Activated B cell treated with CpG ODN at 0.5 μM for 24 hours (primary cell): ENCODE measurements at regions not wholly inside any gene's neighbourhood (a gene's known extent, or its start where the extent isn't known, plus 50 kb on each side); places are given as distances from the start of the nearest gene placed in this dataset.

Experiments
- ATAC-seq: fragments of 200-7000 bp; cut with Tn5 transposase; one replicate; pipeline ENCODE4 v1.10.0; 2021; ENCODE audit warnings: low read depth, mild to moderate bottlenecking, moderate library complexity
- CTCF ChIA-PET: fragments of 350-600 bp; sonication (Branson Sonifier 250); formaldehyde crosslinking; loops from one replicate; lab custom pipeline; 2021; ENCODE audit warnings: antibody characterized with exemption; lab: Charles Lee
- POLR2A ChIA-PET: fragments of 350-600 bp; sonication (Branson Sonifier 250); formaldehyde crosslinking; loops from one replicate; lab custom pipeline; 2021; ENCODE audit warnings: antibody characterized with exemption; lab: Charles Lee
- DNase-seq: peaks from one replicate; pipeline ENCODE4 v3.0.0; 2022
- H3K27ac Mint-ChIP-seq: one replicate; pipeline ENCODE4 v1.8.0; 2020; ENCODE audit warnings: mixed read lengths
- H3K27me3 Mint-ChIP-seq: one replicate; pipeline ENCODE4 v1.8.0; 2021; ENCODE audit warnings: mixed read lengths
- H3K36me3 Mint-ChIP-seq: one replicate; pipeline ENCODE4 v1.8.0; 2021; ENCODE audit warnings: low read depth, mixed read lengths
- H3K4me1 Mint-ChIP-seq: one replicate; pipeline ENCODE4 v1.8.0; 2021; ENCODE audit warnings: mixed read lengths
- H3K4me3 Mint-ChIP-seq: one replicate; pipeline ENCODE4 v1.8.0; 2020; ENCODE audit warnings: mild to moderate bottlenecking, mixed read lengths
- H3K9me3 Mint-ChIP-seq: one replicate; pipeline ENCODE4 v1.8.0; 2020; ENCODE audit warnings: mixed read lengths
- CTCF ChIP-seq: fragments of 200-600 bp; IDR thresholded peaks from one replicate; pipeline ENCODE4 v1.8.0; 2022; ENCODE audit warnings: antibody characterized with exemption, mild to moderate bottlenecking
- intact Hi-C: fragments of 100-400 bp; cut with micrococcal nuclease; formaldehyde crosslinking; loops from one replicate; pipeline ENCODE4 v1.15.1; 2024

DNA sequence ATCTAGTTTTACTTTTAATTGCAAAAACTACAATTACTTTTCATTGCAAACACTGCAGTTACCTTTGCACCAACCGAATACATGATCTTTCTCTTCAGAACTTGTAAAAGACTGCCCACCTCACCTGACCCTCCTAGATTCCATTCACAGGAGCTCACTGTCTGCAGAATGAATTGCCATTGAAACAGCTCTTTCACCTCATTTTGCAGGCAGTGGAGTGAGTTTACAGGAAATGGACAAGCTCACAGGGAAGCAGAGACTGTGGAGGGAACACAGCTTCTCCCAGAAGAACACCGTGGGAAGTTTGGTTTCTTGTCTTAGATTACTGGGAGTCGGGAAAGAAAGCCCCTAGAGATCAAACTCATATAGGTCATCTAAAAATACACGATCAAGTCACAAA lies 439.7 kb upstream of the RBFOX1 start:
- H3K27ac Mint-ChIP-seq = no peak overlapping the region
- ATAC-seq (no peak), DNase-seq (no peak)
- H3K9me3 Mint-ChIP-seq = no peaks in the 10 kb centered on the region
- no peak overlapping the region for H3K4me3 Mint-ChIP-seq
- POLR2A ChIA-PET = no interaction called here
- intact Hi-C loops = no loop called here
- CTCF ChIA-PET = no interaction called here
- H3K27me3 Mint-ChIP-seq = no peaks in the 10 kb centered on the region
- no peak for TF ChIP-seq CTCF
- H3K4me1 Mint-ChIP-seq = no peaks in the 10 kb centered on the region
- H3K36me3 Mint-ChIP-seq = no peaks in the 10 kb centered on the region

DNA sequence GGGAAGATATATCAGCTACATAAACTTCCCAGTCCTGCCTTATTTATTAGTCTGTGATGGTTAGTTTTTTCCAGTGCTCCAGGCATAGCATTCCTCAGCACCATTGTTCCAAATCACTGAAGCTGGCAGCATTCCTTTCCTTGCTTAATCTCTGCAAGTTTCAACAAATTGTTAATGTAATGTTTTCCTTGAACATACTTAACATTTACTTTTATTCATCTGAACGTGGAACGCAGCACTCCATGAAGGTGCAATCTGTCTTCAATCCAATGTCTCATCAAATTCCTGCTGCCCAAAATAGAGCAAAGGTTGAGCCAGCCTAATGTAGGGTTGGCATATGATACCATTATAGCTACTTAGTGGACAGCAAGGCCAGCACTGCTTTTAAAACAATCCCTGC lies 441.1 kb upstream of the RBFOX1 start:
- Mint-ChIP-seq H3K27ac (no peak overlapping the region), H3K4me1 (no peaks in the 10 kb centered on the region), H3K4me3 (no peak overlapping the region), H3K9me3 (no peaks in the 10 kb centered on the region), H3K36me3 (no peaks in the 10 kb centered on the region), H3K27me3 (no peaks in the 10 kb centered on the region)
- ATAC-seq = no peak
- intact Hi-C loops = no loop called here
- no peak for DNase-seq
- POLR2A ChIA-PET = no interaction called here
- CTCF ChIA-PET = no interaction called here
- no peak for TF ChIP-seq CTCF

GRCh38 chr16:6888531-6888930 lies 444.1 kb upstream of the RBFOX1 start:
- Mint-ChIP-seq H3K36me3 (no peaks in the 10 kb centered on the region), H3K4me1 (no peaks in the 10 kb centered on the region), H3K4me3 (no peak overlapping the region), H3K27me3 (no peaks in the 10 kb centered on the region), H3K9me3 (no peaks in the 10 kb centered on the region), H3K27ac (no peak overlapping the region)
- DNase-seq (no peak), ATAC-seq (no peak)
- TF ChIP-seq CTCF = no peak
- CTCF ChIA-PET = no interaction called here
- intact Hi-C loops = no loop called here
- POLR2A ChIA-PET = no interaction called here

- H3K4me3 Mint-ChIP-seq = no peak overlapping the region
These were observed 448.6 kb upstream of the RBFOX1 start for GRCh38 chr16:6884002-6884401.

DNA sequence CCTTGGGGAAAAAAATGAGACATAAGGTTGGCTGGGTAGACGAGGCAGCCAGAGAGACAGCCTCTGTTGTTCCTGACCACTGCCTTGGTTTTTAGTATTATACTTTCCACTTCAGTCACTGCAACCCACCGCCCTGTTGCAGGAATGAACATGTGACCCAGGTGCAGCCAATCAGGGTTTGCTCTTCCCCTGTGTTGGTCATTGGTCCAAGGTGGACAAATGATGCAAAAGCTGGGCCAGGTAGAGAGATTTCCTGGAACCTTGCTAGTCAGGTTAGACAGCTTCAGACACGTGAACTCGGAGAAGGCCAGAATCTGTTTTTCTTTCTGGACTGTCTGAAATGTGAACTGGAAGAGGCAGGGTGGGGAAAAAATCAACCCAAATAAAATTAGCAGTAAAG lies 452.4 kb upstream of the RBFOX1 start:
- ChIA-PET POLR2A (no interaction called here), CTCF (no interaction called here)
- DNase-seq (no peak), ATAC-seq (no peak)
- Mint-ChIP-seq H3K36me3 (no peaks in the 10 kb centered on the region), H3K27ac (no peak overlapping the region), H3K4me1 (no peaks in the 10 kb centered on the region), H3K9me3 (no peaks in the 10 kb centered on the region), H3K4me3 (no peak overlapping the region), H3K27me3 (no peaks in the 10 kb centered on the region)
- no peak for TF ChIP-seq CTCF
- intact Hi-C loops = no loop called here

More at GRCh38 chr16:6884002-6884401, 448.6 kb upstream of the RBFOX1 start:
- Mint-ChIP-seq H3K36me3 (no peaks in the 10 kb centered on the region), H3K9me3 (no peaks in the 10 kb centered on the region), H3K27me3 (no peaks in the 10 kb centered on the region), H3K4me1 (no peaks in the 10 kb centered on the region), H3K27ac (no peak overlapping the region)
- ChIA-PET POLR2A (no interaction called here), CTCF (no interaction called here)
- intact Hi-C loops = no loop called here
- TF ChIP-seq CTCF = no peak
- ATAC-seq = no peak
- DNase-seq = no peak
